ENCODE measurements at regions not wholly inside any gene's neighbourhood (a gene's known extent, or its start where the extent isn't known, plus 50 kb on each side); places are given as distances from the start of the nearest gene placed in this dataset.

DNA sequence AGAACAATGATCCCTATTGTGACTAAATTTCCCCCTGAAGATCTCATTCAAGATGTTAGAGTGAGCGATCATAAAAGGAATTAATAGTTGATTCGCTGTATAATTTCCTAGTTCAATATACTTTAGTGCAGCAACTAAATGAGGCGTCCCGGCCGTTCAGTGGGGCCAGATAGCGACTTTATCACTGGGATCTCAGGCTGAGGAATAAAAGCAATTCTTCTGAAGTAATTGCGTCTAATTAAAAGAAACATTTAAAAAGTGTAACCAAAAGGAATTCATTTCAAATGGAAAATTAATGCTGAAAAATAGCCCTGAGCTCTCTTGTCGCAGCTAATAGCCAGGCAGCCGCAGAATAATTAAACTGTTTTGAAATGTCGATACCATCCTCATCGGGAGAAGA, 82.2 kb upstream of the TOP1 start:
- no peak overlapping the region for H3K4me2 ChIP-seq (ENCODE audit: insufficient read depth in 1 of 2, low read depth in 2 of 2, low read length in 2 of 2)
- no peak overlapping the region for H3K9ac ChIP-seq (replicated peaks in 1 of 4; ENCODE audit: extremely low read depth in 1 of 4, low read depth in 3 of 4, low read length in 3 of 4)
- no peak overlapping the region; the same call in 1 of the 2 replicates for H4K8ac ChIP-seq (ENCODE audit: extremely low read depth, insufficient read depth, low read length)
- no peak overlapping the region for H4K91ac ChIP-seq (replicated peaks; ENCODE audit: insufficient read length, low read length)
- no peak overlapping the region for H3K56ac ChIP-seq (replicated peaks; ENCODE audit: insufficient read length, low read depth, low read length)
- no peak overlapping the region for H3K14ac ChIP-seq (ENCODE audit: insufficient read length)
- H3K4me3 ChIP-seq (ENCODE audit: extremely low read depth in 1 of 4, insufficient read depth in 2 of 4, low read depth in 3 of 4, low read length in 4 of 4): no peak overlapping the region
- H3K79me1 ChIP-seq (ENCODE audit: low read depth, low read length): no peaks in the 10 kb centered on the region
- H3K23me2 ChIP-seq (ENCODE audit: low read depth, low read length): no peaks in the 10 kb centered on the region
- POLR2A ChIA-PET (ENCODE audit: partially characterized antibody): interaction anchor here (0.6 kb wide), 1 partner anchor 142 kb away, joined by 3 read pairs; no protein-coding TSS in a partner anchor
- H2BK5ac ChIP-seq (ENCODE audit: low read depth, low read length): no peak overlapping the region
- no peak overlapping the region for H3K18ac ChIP-seq (ENCODE audit: extremely low read depth, low read length)
- H3K27me3 ChIP-seq (replicated peaks in 1 of 4; ENCODE audit: control insufficient read depth in 3 of 4, extremely low read depth in 1 of 4, insufficient read depth in 3 of 4, low read length in 3 of 4): no peaks in the 10 kb centered on the region; a peak in 2 of 7 replicates
- H2BK120ac ChIP-seq (replicated peaks; ENCODE audit: low read depth, low read length): no peak overlapping the region
- H3K23ac ChIP-seq (ENCODE audit: insufficient read length): no peak overlapping the region
- no peaks in the 10 kb centered on the region for H4K20me1 ChIP-seq (replicated peaks in 1 of 2; ENCODE audit: control insufficient read depth in 1 of 2, insufficient read depth in 2 of 2, low read length in 2 of 2)
- peaks cover 0 to 3% (median 2%) of the 10 kb centered on the region in 4 experiments; a peak in 3 of 7 replicates for H3K4me1 ChIP-seq (replicated peaks in 1 of 4; ENCODE audit: control insufficient read depth in 3 of 4, insufficient read depth in 4 of 4, low read length in 3 of 4)
- FAIRE-seq: no peak
- H2BK15ac ChIP-seq (ENCODE audit: low read length): no peak overlapping the region
- H3K9me3 ChIP-seq (ENCODE audit: insufficient read depth in 2 of 2, low read depth in 1 of 2, low read length in 1 of 2): no peaks in the 10 kb centered on the region
- WGBS, 2 experiments (ENCODE audit: extremely low coverage in 1 of 2, insufficient coverage in 1 of 2, insufficient read length in 1 of 2, insufficient replicate concordance in 2 of 2, low coverage in 1 of 2, low lambda C conversion rate in 2 of 2, missing lambda C conversion rate in 1 of 2): 96% methylated on average over 11 of the region's 11 CpGs; no CpG with 5 or more reads in 1 of the 2 experiments
- CTCF ChIA-PET (ENCODE audit: partially characterized antibody): interaction anchor here (0.6 to 5.2 kb wide), 34 partner anchors 8 to 1835 kb away, joined by 3 to 50 read pairs (median 4); partner anchors contain the start of gene MAFB
- no peak overlapping the region for H2BK20ac ChIP-seq (ENCODE audit: low read length)
- H3K4ac ChIP-seq (replicated peaks; ENCODE audit: insufficient read length, low read depth, low read length): no peak overlapping the region
- H2AFZ ChIP-seq (ENCODE audit: low read length): no peak overlapping the region
- DNase-seq (ENCODE audit: low read depth in 1 of 2, low spot score in 2 of 2): no peak
- no peak overlapping the region for H2BK12ac ChIP-seq (ENCODE audit: low read depth, low read length)
- no peak overlapping the region for H4K5ac ChIP-seq (ENCODE audit: insufficient read length, low read depth, low read length)
- H2AK5ac ChIP-seq (ENCODE audit: low read depth, low read length): no peak overlapping the region
- H3K79me2 ChIP-seq (ENCODE audit: control insufficient read depth in 1 of 2, insufficient read depth in 2 of 2, low read length in 2 of 2): no peaks in the 10 kb centered on the region
- no peaks in the 10 kb centered on the region for H3K36me3 ChIP-seq (ENCODE audit: control insufficient read depth in 2 of 4, insufficient read depth in 4 of 4, low read length in 3 of 4)
- no peak overlapping the region for H3K27ac ChIP-seq (ENCODE audit: low read depth, low read length)
- no peak for TF ChIP-seq KDM5A (IDR thresholded peaks at IDR 0.05; ENCODE audit: low read length)
- no peak for TF ChIP-seq FOSL1 (IDR thresholded peaks at IDR 0.05; ENCODE audit: insufficient read depth, low read depth, low read length)
- no peak for TF ChIP-seq SP2 (IDR thresholded peaks at IDR 0.05; ENCODE audit: low read length)
- TF ChIP-seq ASH2L (IDR thresholded peaks at IDR 0.05; ENCODE audit: low read length): no peak
- no peak for TF ChIP-seq RBBP5 (IDR thresholded peaks at IDR 0.05; ENCODE audit: borderline replicate concordance, low read depth, low read length)
- no peak for TF ChIP-seq RNF2 (IDR thresholded peaks at IDR 0.05; ENCODE audit: borderline replicate concordance, low read depth, low read length, missing control alignments, poor library complexity, severe bottlenecking)
- TF ChIP-seq, protein P1, sequence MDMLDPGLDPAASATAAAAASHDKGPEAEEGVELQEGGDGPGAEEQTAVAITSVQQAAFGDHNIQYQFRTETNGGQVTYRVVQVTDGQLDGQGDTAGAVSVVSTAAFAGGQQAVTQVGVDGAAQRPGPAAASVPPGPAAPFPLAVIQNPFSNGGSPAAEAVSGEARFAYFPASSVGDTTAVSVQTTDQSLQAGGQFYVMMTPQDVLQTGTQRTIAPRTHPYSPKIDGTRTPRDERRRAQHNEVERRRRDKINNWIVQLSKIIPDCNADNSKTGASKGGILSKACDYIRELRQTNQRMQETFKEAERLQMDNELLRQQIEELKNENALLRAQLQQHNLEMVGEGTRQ (IDR thresholded peaks at IDR 0.05; ENCODE audit: low read length): no peak
- TF ChIP-seq CTBP2 (IDR thresholded peaks at IDR 0.05; ENCODE audit: borderline replicate concordance, insufficient read depth, insufficient read length, low read length): no peak
- no peak for TF ChIP-seq HDAC2 (IDR thresholded peaks at IDR 0.05; ENCODE audit: borderline replicate concordance in 1 of 2, low read depth in 2 of 2, low read length in 2 of 2)
- no peak for TF ChIP-seq TCF12 (IDR thresholded peaks at IDR 0.05; ENCODE audit: low read depth, low read length)
- TF ChIP-seq BCL11A (IDR thresholded peaks at IDR 0.05; ENCODE audit: low read depth in 2 of 2, low read length in 2 of 2): no peak
- TF ChIP-seq RFX5 (IDR thresholded peaks at IDR 0.05; ENCODE audit: borderline replicate concordance, low read depth, low read length): no peak
